Adrenal gland (tissue), 5 donors: ENCODE measurements at regions not wholly inside any gene's neighbourhood (a gene's known extent, or its start where the extent isn't known, plus 50 kb on each side); places are given as distances from the start of the nearest gene placed in this dataset.

Experiments used
- POLR2A ChIP-seq, 2 donors: fragments of 450-650 bp; IDR thresholded peaks; one replicate each; pipeline ENCODE4 v1.6.1; 2017; ENCODE audit warnings: antibody characterized with exemption in 2 of 2, mild to moderate bottlenecking in 2 of 2, moderate library complexity in 1 of 2
- TF ChIP-seq, protein P1 (sequence below), 6 experiments: fragments of 450-650 bp in 4 of 6; fragments of 200-600 bp in 2 of 6; sonication (generic) in 1 of 6; IDR thresholded peaks; 1 replicate in 5 of 6; 2 replicates in 1 of 6; pipeline versions ENCODE4 v1.5.1 to v1.8.0; 2016 to 2021; ENCODE audit warnings: antibody characterized with exemption in 6 of 6, mild to moderate bottlenecking in 2 of 6, moderate library complexity in 1 of 6
- donor health status: DM: no; HTN: no; CAD: no.

DNA sequence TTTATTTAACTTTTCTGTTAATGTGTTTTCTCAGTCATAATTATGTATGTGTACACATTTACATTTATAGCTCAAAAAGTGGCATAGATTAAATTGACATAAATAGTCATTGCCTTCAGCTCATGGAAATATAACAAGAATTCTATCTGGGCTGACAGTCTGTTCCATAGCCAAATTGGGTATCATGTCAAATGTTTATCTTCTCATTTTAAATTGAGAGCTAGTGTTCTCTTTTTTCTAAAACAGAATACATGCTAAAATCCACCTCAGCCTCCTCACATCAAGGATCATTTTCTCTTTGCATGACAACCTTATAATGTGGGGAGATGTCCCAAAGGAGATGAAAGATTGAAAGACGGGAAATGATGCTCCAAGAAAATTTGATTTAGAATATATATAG, 144.1 kb upstream of the BCHE start:
- TF ChIP-seq, protein P1, sequence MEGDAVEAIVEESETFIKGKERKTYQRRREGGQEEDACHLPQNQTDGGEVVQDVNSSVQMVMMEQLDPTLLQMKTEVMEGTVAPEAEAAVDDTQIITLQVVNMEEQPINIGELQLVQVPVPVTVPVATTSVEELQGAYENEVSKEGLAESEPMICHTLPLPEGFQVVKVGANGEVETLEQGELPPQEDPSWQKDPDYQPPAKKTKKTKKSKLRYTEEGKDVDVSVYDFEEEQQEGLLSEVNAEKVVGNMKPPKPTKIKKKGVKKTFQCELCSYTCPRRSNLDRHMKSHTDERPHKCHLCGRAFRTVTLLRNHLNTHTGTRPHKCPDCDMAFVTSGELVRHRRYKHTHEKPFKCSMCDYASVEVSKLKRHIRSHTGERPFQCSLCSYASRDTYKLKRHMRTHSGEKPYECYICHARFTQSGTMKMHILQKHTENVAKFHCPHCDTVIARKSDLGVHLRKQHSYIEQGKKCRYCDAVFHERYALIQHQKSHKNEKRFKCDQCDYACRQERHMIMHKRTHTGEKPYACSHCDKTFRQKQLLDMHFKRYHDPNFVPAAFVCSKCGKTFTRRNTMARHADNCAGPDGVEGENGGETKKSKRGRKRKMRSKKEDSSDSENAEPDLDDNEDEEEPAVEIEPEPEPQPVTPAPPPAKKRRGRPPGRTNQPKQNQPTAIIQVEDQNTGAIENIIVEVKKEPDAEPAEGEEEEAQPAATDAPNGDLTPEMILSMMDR (IDR thresholded peaks at IDR 0.05) = no peak
- TF ChIP-seq POLR2A (IDR thresholded peaks at IDR 0.05) = no peak
